HCT116 (cell line): ENCODE measurements at regions not wholly inside any gene's neighbourhood (a gene's known extent, or its start where the extent isn't known, plus 50 kb on each side); places are given as distances from the start of the nearest gene placed in this dataset.

Experiments
- ATAC-seq: fragments of 200-7000 bp; cut with Tn5 transposase; 2 replicates; pipeline ENCODE4 v1.9.1; 2020; ENCODE audit warnings: mild to moderate bottlenecking, moderate library complexity
- BruUV-seq: library from RNA; stranded (reverse); fragments of 400-500 nt; replicated peaks from 2 replicates; lab custom pipeline; 2021; lab: Mats Ljungman, UMichigan
- CTCF ChIA-PET: fragments of 300-600 bp; sonication (Branson Sonifier 250); formaldehyde crosslinking; loops from one replicate; lab custom pipeline; 2021; ENCODE audit warnings: antibody characterized with exemption; lab: Charles Lee
- POLR2A ChIA-PET: fragments of 300-600, 350-600 bp; sonication (Branson Sonifier 250); formaldehyde crosslinking; loops from one replicate; lab custom pipeline; 2021; ENCODE audit warnings: antibody characterized with exemption; lab: Charles Lee
- RAD21 ChIA-PET, 2 experiments: fragments of 300-600 bp; sonication (Branson Sonifier 250); formaldehyde crosslinking; loops; one replicate each; lab custom pipeline; 2023; ENCODE audit warnings: low total read pairs in 2 of 2; ENCODE audit not compliant: uncharacterized antibody in 2 of 2, unreplicated experiment in 2 of 2, low non-redundant PET in 1 of 2; lab: Charles Lee
- DNase-seq: peaks from one replicate; pipeline ENCODE4 v3.0.0-alpha.2; 2010; ENCODE audit warnings: low read depth, low spot score
- H2AFZ ChIP-seq: fragments of 200-600 bp; shearing (Covaris generic), sonication (generic); 2 replicates; pipeline ENCODE4 v1.6.1; 2017; ENCODE audit warnings: low read depth, mixed run types, mixed read lengths, antibody characterized with exemption, low read length; ENCODE audit not compliant: poor library complexity, severe bottlenecking
- H3K27ac ChIP-seq: 2 replicates; pipeline ENCODE4 v1.5.1; 2012; ENCODE audit warnings: low read depth, low read length
- H3K27me3 ChIP-seq: fragments of 200-600 bp; sonication (generic); 2 replicates; pipeline ENCODE4 v1.6.1; 2016; ENCODE audit warnings: mixed run types, low read length, mixed read lengths; ENCODE audit not compliant: insufficient read depth
- H3K36me3 ChIP-seq, 2 experiments: fragments of 200-500 bp in 1 of 2; fragments of 200-600 bp in 1 of 2; sonication (Bioruptor generic) in 1 of 2; sonication (generic) in 1 of 2; 2 replicates each; pipeline versions ENCODE4 v1.5.1 to v1.6.1; 2014 to 2016; ENCODE audit warnings: low read length in 2 of 2, inconsistent platforms in 1 of 2, mixed read lengths in 1 of 2, mixed run types in 1 of 2; ENCODE audit not compliant: insufficient read depth in 2 of 2, control insufficient read depth in 1 of 2
- H3K4me1 ChIP-seq, 2 experiments: fragments of 200-600 bp in 1 of 2; sonication (generic) in 1 of 2; 2 replicates each; pipeline versions ENCODE4 v1.5.1 to v1.6.1; 2012 to 2017; ENCODE audit warnings: low read length in 2 of 2, inconsistent platforms in 1 of 2, mild to moderate bottlenecking in 1 of 2, mixed read lengths in 1 of 2, mixed run types in 1 of 2, moderate library complexity in 1 of 2; ENCODE audit not compliant: insufficient read depth in 2 of 2, control insufficient read depth in 1 of 2
- H3K4me2 ChIP-seq: fragments of 200-600 bp; sonication (generic); 2 replicates; pipeline ENCODE4 v1.6.1; 2017; ENCODE audit warnings: mixed run types, low read length, mixed read lengths
- H3K4me3 ChIP-seq, 2 experiments: fragments of 200-600 bp in 1 of 2; sonication (generic) in 1 of 2; replicated peaks in 1 of 2; 2 replicates each; pipeline ENCODE4 v1.5.1; 2011 to 2016; ENCODE audit warnings: low read length in 2 of 2, control low read depth in 1 of 2, low read depth in 1 of 2, mild to moderate bottlenecking in 1 of 2, mixed read lengths in 1 of 2, mixed run types in 1 of 2
- H3K79me2 ChIP-seq: fragments of 200-600 bp; sonication (generic); 2 replicates; pipeline ENCODE4 v1.6.1; 2017; ENCODE audit warnings: mild to moderate bottlenecking, mixed run types, low read length, moderate library complexity, mixed read lengths; ENCODE audit not compliant: insufficient read depth
- H3K9ac ChIP-seq: fragments of 200-600 bp; sonication (generic); 2 replicates; pipeline ENCODE4 v1.6.1; 2016; ENCODE audit warnings: low read length, mixed read lengths
- H3K9me2 ChIP-seq: fragments of 200-600 bp; sonication (generic), shearing (Covaris generic); 2 replicates; pipeline ENCODE4 v1.6.1; 2017; ENCODE audit warnings: mixed run types, mild to moderate bottlenecking, moderate library complexity; ENCODE audit not compliant: insufficient read depth
- H3K9me3 ChIP-seq, 2 experiments: fragments of 200-500 bp in 1 of 2; fragments of 200-600 bp in 1 of 2; sonication (Bioruptor generic) in 1 of 2; sonication (generic) in 1 of 2; 2 replicates each; pipeline ENCODE4 v1.6.1; 2014 to 2017; ENCODE audit warnings: low read length in 2 of 2, mixed read lengths in 2 of 2, inconsistent platforms in 1 of 2, low read depth in 1 of 2, mild to moderate bottlenecking in 1 of 2, mixed run types in 1 of 2, moderate library complexity in 1 of 2; ENCODE audit not compliant: control insufficient read depth in 1 of 2, insufficient read depth in 1 of 2
- H4K20me1 ChIP-seq: fragments of 200-600 bp; sonication (generic), shearing (Covaris generic); 2 replicates; pipeline ENCODE4 v1.6.1; 2017; ENCODE audit warnings: mixed run types, mild to moderate bottlenecking, moderate library complexity; ENCODE audit not compliant: insufficient read depth
- CTCF ChIP-seq, 3 experiments: fragments of 200-600 bp in 1 of 3; sonication (generic) in 1 of 3; IDR thresholded peaks in 2 of 3; conservative IDR thresholded peaks in 1 of 3; 2 replicates each; pipeline ENCODE4 v1.5.1; 2012 to 2017; ENCODE audit warnings: low read depth in 2 of 3, low read length in 2 of 3, antibody characterized with exemption in 1 of 3, borderline replicate concordance in 1 of 3, control low read depth in 1 of 3, mild to moderate bottlenecking in 1 of 3, mixed read lengths in 1 of 3, mixed run types in 1 of 3, moderate library complexity in 1 of 3; ENCODE audit not compliant: insufficient read depth in 1 of 3
- EGR1 ChIP-seq: IDR thresholded peaks from 2 replicates; pipeline ENCODE4 v1.6.1; 2012; ENCODE audit warnings: low read depth
- ELF1 ChIP-seq: IDR thresholded peaks from 2 replicates; pipeline ENCODE4 v1.6.1; 2012; ENCODE audit warnings: low read depth, borderline replicate concordance
- FOSL1 ChIP-seq: IDR thresholded peaks from 2 replicates; pipeline ENCODE4 v1.6.1; 2012; ENCODE audit warnings: low read depth
- JUND ChIP-seq: IDR thresholded peaks from 2 replicates; pipeline ENCODE4 v1.6.1; 2012
- MAX ChIP-seq: IDR thresholded peaks from 2 replicates; pipeline ENCODE4 v1.6.1; 2012
- POLR2A ChIP-seq: IDR thresholded peaks from 2 replicates; pipeline ENCODE4 v1.7.0; 2011; ENCODE audit warnings: borderline replicate concordance; ENCODE audit not compliant: insufficient read depth, insufficient read length; ENCODE audit errors: extremely low read depth
- POLR2AphosphoS5 ChIP-seq: IDR thresholded peaks from 2 replicates; pipeline ENCODE4 v1.6.1; 2011; ENCODE audit warnings: mild to moderate bottlenecking, low read depth, low read length, moderate library complexity
- RAD21 ChIP-seq: IDR thresholded peaks from 2 replicates; pipeline ENCODE4 v1.6.1; 2012; ENCODE audit warnings: low read depth, mild to moderate bottlenecking
- REST ChIP-seq: IDR thresholded peaks from 2 replicates; pipeline ENCODE4 v1.6.1; 2012; ENCODE audit warnings: low read depth
- SP1 ChIP-seq: IDR thresholded peaks from 2 replicates; pipeline ENCODE4 v1.6.1; 2012; ENCODE audit warnings: low read depth
- SRF ChIP-seq: IDR thresholded peaks from 2 replicates; pipeline ENCODE4 v1.6.1; 2012; ENCODE audit warnings: low read depth
- TCF7L2 ChIP-seq: IDR thresholded peaks from 2 replicates; pipeline ENCODE4 v1.7.0; 2011; ENCODE audit warnings: borderline replicate concordance, inconsistent platforms; ENCODE audit not compliant: insufficient read depth, insufficient read length; ENCODE audit errors: extremely low read depth
- YY1 ChIP-seq: IDR thresholded peaks from 2 replicates; pipeline ENCODE4 v1.6.1; 2011; ENCODE audit warnings: low read length, low read depth, moderate library complexity, mild to moderate bottlenecking; ENCODE audit not compliant: insufficient replicate concordance; ENCODE audit errors: extremely low read depth
- ZNF274 ChIP-seq: fragments of 200-500 bp; sonication (Bioruptor generic); IDR thresholded peaks from 2 replicates; pipeline ENCODE4 v1.6.1; 2014; ENCODE audit warnings: mild to moderate bottlenecking, low read depth, low read length, inconsistent platforms
- intact Hi-C: fragments of 100-400 bp; cut with micrococcal nuclease; formaldehyde crosslinking; loops from 2 replicates; pipeline ENCODE4 v1.10.0; 2022

GRCh38 chr17:12358477-12358876 lies 307.2 kb upstream of the MYOCD start:
- no peaks in the 10 kb centered on the region for H3K79me2 ChIP-seq
- intact Hi-C loops: no loop called here
- RAD21 ChIA-PET: no interaction called here
- no peak for DNase-seq
- no peak overlapping the region for H3K4me3 ChIP-seq
- H3K9me2 ChIP-seq: no peaks in the 10 kb centered on the region
- CTCF ChIA-PET: no interaction called here
- H3K9ac ChIP-seq: no peak overlapping the region
- no peaks in the 10 kb centered on the region for H3K9me3 ChIP-seq
- H3K27me3 ChIP-seq: peaks cover 21% of the 10 kb centered on the region; the same call in 1 of the 2 replicates
- H4K20me1 ChIP-seq: no peaks in the 10 kb centered on the region
- TF ChIP-seq FOSL1: no peak
- no peaks in the 10 kb centered on the region for H3K36me3 ChIP-seq
- H3K4me2 ChIP-seq: no peak overlapping the region
- POLR2A ChIA-PET: no interaction called here
- H3K27ac ChIP-seq: no peak overlapping the region
- H3K4me1 ChIP-seq: no peaks in the 10 kb centered on the region
- no peak overlapping the region for H2AFZ ChIP-seq
- no TSS peak for BruUV-seq
- ATAC-seq: no peak

GRCh38 chr17:12362853-12363455 lies 302.7 kb upstream of the MYOCD start:
- Histone ChIP-seq H3K4me2 (no peak overlapping the region), H4K20me1 (no peaks in the 10 kb centered on the region), H3K27me3 (peaks cover 21% of the 10 kb centered on the region; the same call in 1 of the 2 replicates), H2AFZ (no peak overlapping the region), H3K27ac (no peak overlapping the region), H3K79me2 (no peaks in the 10 kb centered on the region), H3K4me3 (no peak overlapping the region), H3K9ac (no peak overlapping the region), H3K9me2 (no peaks in the 10 kb centered on the region), H3K9me3 (no peaks in the 10 kb centered on the region), H3K4me1 (no peaks in the 10 kb centered on the region), H3K36me3 (no peaks in the 10 kb centered on the region)
- intact Hi-C loops: no loop called here
- POLR2A ChIA-PET: no interaction called here
- no peak for DNase-seq
- CTCF ChIA-PET: no interaction called here
- RAD21 ChIA-PET: no interaction called here
- no peak for ATAC-seq
- BruUV-seq: no TSS peak
- no peak for TF ChIP-seq MAX
- TF ChIP-seq POLR2A: no peak
- no peak for TF ChIP-seq JUND
- no peak for TF ChIP-seq RAD21
- no peak for TF ChIP-seq YY1
- TF ChIP-seq ZNF274: no peak
- TF ChIP-seq REST: no peak
- TF ChIP-seq SRF: no peak
- no peak for TF ChIP-seq FOSL1
- no peak for TF ChIP-seq POLR2AphosphoS5
- TF ChIP-seq ELF1: no peak
- TF ChIP-seq TCF7L2: no peak
- no peak for TF ChIP-seq SP1
- no peak for TF ChIP-seq EGR1
- no peak for TF ChIP-seq CTCF (IDR thresholded peaks at IDR 0.05 in 2 of 3, conservative IDR thresholded peaks at IDR 0.05 in 1 of 3; ENCODE audit: borderline replicate concordance in 1 of 3, insufficient read depth in 1 of 3, low read depth in 2 of 3, low read length in 2 of 3)
